HG02759 (cell line): ENCODE measurements at regions not wholly inside any gene's neighbourhood (a gene's known extent, or its start where the extent isn't known, plus 50 kb on each side); places are given as distances from the start of the nearest gene placed in this dataset.
"Not testable (repeated sequence)": the region's sequence is repeated elsewhere in the genome, so short reads cannot be mapped to it uniquely, and the experiment has no call there.

Source experiments
- ATAC-seq: cut with Tn5 transposase; IDR thresholded peaks from one replicate; pipeline ENCODE4 v1.9.1; 2021; ENCODE audit warnings: mild to moderate bottlenecking, moderate library complexity; ENCODE audit not compliant: unreplicated experiment

DNA sequence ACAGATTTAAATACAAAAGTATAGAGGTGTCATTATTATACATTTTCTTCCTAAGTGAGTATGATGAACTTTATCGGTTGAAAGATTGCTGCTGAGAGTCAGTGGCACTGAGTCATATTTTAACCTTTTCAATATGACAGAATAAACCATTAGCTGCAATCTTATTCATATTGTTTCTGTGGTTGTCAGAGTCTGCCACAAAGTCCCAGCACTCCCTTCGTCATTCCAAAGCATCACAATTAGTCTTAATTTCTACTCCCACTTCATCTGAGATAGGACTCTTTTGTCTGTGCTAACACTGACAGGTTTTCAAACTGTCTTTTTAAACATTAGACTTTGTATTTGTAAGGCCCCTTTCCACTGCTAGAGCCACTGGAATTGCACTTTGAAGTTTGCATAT, 656.9 kb downstream of the MTRR start:
- no peak for ATAC-seq

DNA sequence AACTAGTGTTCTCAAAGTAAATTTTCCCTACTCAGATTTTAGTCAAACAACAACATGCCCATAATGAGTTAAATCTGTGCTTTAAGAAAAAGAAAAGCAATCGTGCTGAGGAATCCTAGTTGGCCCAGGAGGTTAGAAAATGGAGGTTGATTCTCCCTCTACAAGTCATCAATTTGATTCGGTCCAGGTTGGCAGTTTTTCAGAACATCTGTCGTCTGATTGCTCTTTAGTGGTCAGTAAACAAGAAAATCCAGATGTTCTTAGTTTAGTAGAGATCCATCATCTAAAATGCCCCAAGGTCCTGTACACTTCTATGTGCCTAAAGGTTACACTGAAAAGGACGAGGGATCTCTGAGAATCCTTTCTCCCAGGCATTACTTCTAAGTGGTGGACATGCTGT, 659.2 kb downstream of the MTRR start:
- ATAC-seq: no peak

DNA sequence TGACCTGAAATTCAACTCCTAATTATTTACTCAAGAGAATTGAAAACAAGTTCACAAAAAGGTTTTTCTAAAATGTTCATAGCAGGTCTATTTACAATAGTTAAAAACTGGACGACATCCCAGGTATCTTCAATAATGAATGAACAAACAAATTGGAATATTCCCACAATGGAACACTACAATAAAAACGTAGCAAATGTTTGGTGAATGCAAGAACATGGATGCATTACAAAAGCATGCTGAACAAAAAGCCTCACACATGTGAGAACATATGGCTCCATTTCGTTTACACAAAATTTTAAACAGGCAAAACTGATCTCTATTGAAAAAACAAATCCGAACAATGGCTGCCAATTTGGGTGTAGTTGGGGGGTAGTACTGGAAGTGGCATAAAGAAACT, 669.9 kb downstream of the MTRR start:
- ATAC-seq: no peak

DNA sequence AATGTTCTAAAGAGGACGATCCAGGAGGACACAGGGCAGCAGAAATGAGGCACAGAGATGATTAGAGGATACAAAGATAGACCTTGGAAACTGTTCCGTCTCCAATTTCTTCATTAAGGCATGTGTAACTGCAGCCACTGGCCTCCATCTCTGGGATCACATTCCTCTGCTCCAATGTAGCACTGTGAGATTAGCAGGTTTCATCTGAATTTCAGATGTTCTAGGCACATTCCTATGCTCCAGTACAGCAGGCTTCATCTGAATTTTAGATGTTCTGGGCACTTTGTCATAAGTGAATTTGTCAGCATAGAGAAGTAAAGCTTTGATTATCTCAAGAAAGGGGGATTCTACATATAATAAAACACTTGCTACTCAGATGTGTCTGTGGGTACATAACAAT, 671.4 kb downstream of the MTRR start:
- ATAC-seq: no peak

DNA sequence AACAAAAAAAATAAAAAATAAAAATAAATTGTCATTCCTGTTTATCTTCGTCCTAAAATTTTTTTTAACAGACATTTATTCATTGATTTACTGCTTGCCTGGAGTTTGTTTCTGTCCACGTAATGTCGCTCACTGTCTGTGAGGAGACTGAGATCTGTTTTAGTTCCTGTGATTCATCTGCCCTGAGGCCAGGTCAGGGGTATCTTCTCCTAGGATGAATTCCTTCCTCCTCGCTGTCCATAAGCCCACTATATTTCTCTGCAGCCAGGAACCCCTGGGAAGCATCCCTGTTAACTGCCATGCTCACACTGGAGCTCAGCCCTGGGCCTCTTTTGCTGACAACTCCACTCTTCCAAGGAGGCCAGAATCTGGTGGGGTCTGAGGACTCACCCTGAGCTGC, 682.0 kb downstream of the MTRR start:
- ATAC-seq: no peak

DNA sequence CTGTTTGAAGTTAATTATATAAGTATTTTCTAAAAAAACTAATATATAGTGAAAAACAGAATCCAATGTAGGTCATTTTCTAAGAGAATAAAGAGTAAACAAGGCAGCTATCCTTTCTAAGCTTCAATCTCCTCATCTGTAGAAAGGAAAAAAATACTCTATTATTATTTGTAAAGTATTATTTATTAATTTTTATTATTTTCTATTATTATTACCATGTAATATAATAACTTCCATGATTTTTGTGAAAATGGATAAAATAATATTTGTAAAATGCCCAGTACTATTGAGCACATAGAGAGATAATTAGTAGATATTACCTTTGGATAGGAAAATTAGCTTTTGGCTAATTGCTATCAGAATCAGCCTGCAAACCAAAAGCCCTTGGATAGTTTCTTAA, 684.4 kb downstream of the MTRR start:
- no peak for ATAC-seq

DNA sequence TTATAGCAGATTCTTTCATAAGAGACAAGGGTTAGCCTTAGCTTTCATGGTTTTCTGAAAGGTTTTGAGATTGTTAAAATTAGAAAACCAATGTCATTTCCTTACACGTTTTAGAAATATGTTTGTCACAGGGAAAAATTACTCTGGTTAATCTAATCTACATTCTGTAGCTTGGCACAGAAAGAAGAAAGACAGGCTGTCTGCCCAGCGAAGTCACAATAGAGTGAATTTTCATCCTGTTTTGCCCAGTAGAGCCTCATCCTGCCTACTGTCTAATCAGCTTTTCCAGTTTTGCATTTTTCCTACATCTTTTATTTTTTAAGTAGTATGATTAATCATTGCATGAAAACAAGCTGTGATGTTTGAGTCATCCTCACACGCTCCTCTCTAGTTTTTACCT, 688.8 kb downstream of the MTRR start:
- no peak for ATAC-seq

DNA sequence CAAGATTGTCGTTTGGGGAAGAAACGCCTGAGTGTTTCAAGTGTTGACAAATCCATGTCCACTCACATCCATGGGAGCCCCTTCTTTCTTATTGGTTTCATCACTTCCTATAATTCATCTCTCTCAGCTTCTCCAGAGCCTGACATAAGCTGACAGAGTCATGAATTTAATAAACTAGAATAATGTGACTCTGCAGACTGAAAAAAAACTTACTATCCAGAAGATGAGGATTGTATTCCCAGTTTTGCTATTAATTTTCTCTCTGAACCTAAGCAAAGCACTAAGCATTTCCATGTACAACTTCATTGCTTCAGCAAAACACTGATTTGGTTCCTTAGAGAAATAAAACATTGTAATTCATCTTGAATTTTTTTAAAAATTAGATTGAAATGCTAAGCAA, 691.8 kb downstream of the MTRR start:
- ATAC-seq: no peak

DNA sequence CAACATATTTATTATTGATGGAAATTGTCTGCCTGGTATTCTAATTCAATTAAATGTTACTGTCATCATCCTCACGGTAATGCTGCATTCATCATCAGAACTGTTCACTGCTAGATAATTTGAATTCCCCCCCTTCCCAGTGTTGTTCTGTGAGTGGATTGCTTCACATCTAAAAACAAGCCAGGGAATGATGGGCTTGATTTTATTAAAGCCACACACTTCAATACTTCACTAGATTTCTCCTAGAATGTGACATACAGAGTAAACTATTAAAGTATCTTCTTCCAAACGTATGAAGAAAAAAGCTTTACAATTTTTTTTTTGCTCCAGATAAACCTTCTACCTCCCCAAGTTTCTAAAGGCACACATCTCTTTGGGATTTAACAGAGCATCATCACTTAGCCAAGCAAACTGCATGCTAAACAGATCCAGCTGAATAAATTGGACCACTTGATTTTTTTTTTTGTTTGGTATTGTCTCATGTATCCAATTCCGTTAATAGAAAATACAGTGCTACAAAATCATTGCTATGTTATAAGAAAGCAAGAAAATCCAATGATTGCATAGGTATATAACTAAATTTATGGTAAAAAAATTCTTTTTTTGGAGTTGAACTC, 692.4 kb downstream of the MTRR start:
- no peak for ATAC-seq

DNA sequence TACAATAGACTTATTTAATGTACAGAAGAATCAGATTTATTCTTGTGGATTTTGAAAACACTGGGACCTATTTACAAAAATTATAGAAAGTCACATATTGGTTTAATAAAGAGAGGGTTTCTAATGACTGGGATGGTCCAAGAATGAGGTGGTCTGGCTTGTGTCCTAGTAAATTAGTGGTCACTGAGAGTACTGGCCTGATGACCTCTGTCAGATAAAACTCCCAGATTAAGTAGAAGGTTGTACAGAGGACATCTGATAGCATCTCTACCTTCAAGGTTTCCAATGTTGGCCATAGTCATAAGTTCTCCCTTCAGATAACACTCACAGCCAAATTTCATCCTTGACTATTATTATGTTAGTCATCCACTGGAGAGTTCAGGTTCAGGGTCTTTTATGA, 692.9 kb downstream of the MTRR start:
- no peak for ATAC-seq

DNA sequence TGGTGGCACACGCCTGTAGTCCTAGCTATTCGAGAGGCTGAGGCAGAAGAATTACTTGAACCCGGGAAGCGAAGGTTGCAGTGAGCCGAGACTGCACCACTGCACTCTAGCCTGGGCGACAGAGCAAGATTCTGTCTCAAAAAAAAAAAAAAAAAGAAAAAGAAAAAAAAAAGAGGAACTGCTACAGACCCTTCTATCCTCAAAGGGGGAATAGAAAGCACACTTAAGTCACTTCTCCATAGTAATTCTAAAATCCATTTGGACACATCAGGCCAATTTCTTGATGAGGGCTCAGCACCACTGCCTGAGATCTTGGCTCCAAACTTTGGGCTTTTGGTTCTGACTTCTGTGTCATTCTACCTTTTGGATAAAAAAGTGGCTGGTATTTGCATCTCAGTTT, 694.6 kb downstream of the MTRR start:
- ATAC-seq: not testable (repeated sequence)

DNA sequence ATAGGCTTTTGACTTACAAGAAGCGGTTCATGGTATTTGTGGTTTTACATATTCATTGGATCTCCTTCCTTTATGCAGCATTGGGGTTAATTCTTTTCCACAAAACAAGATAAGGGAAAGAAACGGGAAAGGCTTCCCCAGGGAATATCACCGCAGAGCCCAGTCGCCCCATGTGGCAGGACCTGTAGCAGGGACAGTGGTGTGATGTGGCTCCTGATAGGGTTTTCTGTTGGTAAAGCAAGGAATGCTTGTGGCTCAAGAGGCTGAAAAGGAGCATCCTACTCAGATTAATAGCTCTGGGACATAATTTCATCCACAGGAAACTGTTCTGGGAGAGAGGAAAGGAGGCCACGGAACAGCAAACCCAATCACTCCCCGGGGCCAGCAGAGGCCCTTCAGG, 699.9 kb downstream of the MTRR start:
- ATAC-seq: no peak

DNA sequence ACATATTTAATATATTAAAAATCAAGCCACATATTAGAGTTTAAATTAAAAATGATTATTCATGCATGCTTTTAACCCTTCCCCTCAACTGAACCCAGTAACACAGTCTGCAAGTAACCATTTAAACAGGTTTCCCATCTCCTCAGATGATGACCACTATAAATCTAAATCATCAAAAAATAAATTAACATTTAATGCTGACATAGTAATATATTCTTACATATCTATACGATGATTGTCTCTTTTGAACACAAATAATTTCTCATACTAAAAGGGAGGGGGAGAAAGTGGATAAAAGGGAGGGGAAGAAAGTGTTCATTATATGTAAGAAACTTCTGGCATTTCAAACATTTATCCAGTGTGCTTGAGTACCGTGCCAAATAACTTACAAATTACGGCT, 701.6 kb downstream of the MTRR start:
- no peak for ATAC-seq

DNA sequence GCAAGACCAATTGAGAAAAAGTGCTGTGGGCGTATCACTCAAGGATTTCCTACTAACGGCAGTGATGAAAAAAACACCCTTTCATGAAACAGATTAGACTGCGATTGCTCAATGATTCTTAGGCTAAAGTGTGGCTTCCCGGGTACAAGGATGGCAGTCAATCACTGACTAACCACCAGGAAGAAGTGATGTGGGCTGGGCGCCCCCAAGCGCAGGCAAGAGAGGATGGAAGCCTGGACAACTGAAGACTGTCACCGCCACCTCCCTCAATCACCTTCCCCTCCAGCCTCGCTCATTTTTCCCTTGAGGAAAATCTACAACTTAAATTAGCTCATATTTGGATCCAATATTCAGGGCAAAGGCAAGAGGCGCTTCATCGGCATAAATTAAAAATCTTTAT, 707.2 kb downstream of the MTRR start:
- ATAC-seq: no peak

DNA sequence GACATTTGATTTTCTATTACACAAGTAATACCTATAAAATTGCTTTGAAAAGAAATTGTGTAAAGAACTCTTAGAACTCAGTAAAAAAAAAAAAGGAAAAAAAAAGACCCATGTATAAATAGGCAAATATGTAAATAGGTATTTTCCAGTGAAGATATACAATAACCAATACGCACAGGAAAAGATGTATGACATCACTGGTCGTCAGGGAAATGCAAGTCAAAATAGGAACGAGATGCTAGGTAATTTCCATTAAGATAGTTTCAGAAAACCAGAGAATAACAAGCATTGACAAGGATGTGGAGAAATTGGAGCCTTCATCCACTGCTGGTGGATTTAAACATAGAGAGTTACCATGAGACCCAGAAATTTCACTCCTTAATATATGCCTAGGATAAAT, 708.8 kb downstream of the MTRR start:
- peak; percentile 79 for ATAC-seq

DNA sequence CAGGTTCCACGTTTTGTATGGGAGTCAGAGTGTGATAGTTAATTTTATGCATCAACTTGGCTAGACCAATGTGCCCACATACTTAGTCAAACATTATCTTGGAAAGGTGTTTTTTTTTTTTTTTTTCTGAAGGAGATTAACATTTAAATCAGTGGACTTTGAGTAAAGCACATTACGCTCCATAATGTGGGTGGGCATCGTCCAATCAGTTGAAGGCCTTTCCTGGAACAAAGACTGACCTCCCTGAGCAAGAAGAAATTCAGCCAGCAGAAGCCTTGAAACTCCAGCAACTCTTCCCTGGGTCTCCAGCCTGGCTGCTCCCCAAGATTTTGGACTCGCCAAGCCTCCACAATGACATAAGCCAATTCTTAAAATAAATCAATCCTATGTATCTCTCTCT, 711.4 kb downstream of the MTRR start:
- ATAC-seq: no peak

DNA sequence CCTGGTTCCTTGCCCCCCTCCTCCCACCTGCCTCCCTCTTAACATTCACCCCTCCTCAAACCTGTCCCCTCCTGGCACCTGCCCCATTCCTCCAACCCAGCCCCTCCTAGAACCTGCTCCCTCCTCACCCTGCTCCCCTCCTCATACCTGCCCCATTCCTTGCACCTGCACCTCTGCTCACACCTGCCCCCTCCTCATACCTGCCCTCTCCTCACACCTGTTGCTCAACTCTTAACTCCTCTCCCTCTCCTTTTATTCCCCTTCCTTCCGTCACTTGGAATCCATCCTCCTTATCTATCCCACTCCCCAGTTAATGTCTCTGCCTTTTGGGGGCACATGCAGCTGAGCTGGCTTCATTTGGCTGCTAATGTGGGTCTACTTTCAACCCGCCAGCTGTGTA, 712.1 kb downstream of the MTRR start:
- ATAC-seq: no peak

DNA sequence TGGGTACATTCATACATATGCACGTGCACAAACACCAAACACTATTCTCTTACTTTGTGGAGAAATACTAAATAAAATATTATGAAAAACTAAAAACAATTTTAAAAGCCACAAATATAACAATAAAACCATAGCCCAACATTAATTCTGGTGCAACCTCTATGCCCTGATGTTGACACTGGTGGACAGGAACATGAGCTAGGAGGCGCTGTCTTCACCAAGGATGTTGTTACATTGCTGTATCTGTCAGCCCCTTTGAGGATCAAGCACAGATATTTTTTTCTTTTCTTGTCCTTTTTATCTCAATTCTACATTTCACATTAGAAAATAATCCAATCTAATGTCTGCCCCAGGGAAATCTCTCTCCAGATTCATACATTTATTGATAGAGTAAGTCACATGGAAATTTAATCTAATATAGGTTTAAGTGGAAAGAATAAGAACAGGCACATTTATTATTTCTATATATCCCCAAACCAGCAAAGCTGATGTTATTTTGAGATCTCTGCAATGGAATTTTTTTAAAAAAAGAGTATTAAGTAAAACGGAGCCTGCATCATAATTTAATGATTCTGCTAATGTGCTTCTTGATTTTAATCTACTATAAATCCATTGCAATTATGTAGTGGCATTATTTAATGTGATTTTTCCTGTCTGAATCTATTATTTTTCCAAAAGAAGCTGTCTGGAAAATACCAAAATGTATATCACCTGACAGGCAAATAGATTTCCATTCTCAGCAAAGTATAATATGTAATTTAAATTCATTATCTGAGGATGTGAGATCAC, 716.5 kb downstream of the MTRR start:
- no peak for ATAC-seq

DNA sequence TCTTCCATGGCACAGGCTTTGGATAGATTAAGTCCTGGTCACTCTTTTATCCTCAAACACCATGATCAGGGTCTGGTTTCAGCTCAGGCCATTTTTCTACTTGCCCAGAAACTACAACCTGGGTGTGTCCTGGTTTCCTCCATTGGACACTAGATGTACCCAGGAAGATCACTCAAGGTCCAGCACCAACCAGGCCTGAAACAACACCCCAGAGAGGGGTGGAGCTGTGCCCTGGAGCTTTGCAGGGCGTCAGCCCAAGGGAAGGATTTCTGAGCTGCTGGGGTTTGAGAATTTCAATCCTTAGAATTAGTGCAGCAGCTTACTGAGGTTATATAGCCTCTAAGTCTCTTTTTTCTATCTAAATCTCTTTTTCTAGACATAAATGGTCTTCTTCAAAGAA, 722.0 kb downstream of the MTRR start:
- ATAC-seq: no peak

DNA sequence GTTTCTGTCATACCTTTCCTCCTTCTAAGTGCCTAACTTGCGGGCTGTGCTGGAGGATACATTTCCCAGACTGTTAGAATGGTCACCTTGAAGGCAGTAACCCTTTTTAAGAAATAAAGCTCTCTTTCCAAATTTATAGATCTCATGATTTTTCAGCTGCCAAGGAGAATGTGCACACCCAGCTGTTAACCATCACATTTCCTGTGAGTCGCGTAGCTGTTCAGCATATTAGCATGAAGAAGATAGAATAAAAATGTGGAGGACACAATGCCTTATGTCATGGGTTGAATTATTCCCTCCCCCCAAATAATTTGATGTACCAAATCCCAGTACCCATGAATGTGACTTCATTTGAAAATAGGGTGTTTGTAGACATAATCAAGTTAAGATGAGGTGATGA, 729.4 kb downstream of the MTRR start:
- no peak for ATAC-seq

DNA sequence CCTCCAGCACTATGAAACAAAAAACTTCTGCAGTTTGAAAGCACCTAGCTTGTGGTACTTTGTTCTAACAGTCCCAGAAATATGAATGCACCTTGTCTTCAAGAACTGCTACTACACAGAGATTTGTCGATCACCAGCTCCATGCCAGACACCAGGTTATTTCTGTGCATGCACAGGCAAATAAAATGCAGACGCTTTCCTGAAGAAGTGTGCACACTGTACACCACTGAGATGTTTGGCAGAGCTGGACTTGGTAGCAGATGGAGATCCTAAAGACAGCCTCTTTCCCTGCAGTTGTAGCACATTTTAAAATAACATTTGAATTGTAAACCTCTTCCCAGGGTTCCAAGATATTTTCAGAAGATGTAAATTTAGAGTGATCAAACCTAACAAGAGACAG, 730.0 kb downstream of the MTRR start:
- no peak for ATAC-seq

DNA sequence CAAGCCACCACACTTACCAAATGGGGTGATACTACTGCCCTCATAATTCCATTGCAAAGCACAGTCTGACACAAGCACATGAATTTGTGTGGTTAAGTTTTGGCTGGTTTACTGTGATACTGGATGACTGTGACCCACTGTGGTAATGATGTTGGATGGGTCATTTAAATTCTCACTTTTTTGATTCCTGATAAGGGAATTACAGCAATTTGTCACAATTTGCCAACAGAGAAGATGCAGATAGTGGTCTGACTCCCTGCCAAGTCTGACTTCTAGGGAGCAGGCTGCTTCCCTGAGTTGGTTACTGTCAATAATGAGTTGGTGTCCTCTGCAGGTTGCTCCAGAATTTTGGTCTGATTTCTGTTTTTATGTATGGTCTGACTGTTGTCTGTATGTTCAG, 731.9 kb downstream of the MTRR start:
- ATAC-seq: no peak

DNA sequence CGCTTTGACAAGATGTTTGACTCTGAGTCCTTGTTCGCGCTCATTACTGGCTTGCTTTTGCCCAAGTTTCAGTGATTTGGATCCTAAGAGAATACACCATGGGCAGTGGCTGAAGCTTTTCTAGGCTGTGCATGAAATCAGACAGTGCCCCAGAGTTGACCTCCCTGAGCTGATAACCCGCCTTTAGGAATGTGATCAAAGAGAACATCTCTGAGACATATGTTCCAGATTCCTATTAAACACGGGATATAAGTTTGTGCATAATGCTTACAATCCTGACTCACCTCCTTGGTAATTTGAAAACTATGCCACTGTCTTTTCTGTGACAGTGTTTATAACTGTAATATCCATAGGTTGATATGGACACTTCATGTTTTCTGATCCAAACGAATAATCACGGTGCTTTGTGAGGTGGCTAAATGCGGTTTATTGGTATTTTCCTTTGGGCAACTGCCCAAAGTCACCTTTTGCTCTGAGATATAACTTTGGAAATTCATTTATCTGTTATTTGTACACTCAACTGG, 732.9 kb downstream of the MTRR start:
- no peak for ATAC-seq
